KOPT-K1 (cell line): ENCODE measurements at regions not wholly inside any gene's neighbourhood (a gene's known extent, or its start where the extent isn't known, plus 50 kb on each side); places are given as distances from the start of the nearest gene placed in this dataset.

Experiments
- H3K27ac ChIP-seq: fragments of 200-600 bp; sonication (generic); 2 replicates; pipeline ENCODE4 v1.5.1; 2016; ENCODE audit warnings: antibody characterized with exemption, mild to moderate bottlenecking, low read depth, low read length; ENCODE audit not compliant: poor library complexity, severe bottlenecking
- H3K36me3 ChIP-seq: fragments of 200-600 bp; sonication (generic); 2 replicates; pipeline ENCODE4 v1.5.1; 2017; ENCODE audit warnings: antibody characterized with exemption, mild to moderate bottlenecking, low read length, moderate library complexity; ENCODE audit not compliant: insufficient read depth
- H3K9me3 ChIP-seq: fragments of 200-600 bp; sonication (generic); 2 replicates; pipeline ENCODE4 v1.5.1; 2017; ENCODE audit warnings: antibody characterized with exemption, low read length, mild to moderate bottlenecking; ENCODE audit not compliant: insufficient read depth, poor library complexity, severe bottlenecking

- Histone ChIP-seq H3K36me3 (no peaks in the 10 kb centered on the region), H3K27ac (peak overlapping the region; percentile 96), H3K9me3 (no peaks in the 10 kb centered on the region)
Measured at GRCh38 chrX:124226129-124226528, 106.3 kb upstream of the TEX13D start.

GRCh38 chrX:124228849-124229248 is 103.6 kb upstream of the TEX13D start:
- no peaks in the 10 kb centered on the region for H3K9me3 ChIP-seq
- no peak overlapping the region for H3K27ac ChIP-seq
- no peaks in the 10 kb centered on the region for H3K36me3 ChIP-seq

DNA sequence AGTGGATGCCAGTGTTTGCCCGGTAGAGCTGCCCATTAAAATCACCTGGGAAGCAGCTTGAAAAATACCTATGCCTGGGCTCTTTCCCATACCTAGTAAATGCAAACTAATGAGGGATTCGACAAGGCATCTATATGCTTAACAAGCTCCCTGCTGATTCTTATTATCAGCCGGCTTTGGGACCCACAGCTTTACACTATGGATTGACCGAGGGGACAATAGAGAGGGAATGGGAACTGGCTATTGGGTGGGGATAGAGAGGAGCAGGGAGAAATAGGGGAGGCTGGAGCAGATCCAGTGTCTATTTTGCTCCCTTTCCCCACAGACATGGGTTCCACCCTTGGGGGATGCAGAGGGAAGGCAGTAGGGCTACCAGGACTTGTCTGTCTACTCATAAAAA is 103.1 kb upstream of the TEX13D start:
- Histone ChIP-seq H3K36me3 (no peaks in the 10 kb centered on the region), H3K9me3 (no peaks in the 10 kb centered on the region), H3K27ac (no peak overlapping the region)

DNA sequence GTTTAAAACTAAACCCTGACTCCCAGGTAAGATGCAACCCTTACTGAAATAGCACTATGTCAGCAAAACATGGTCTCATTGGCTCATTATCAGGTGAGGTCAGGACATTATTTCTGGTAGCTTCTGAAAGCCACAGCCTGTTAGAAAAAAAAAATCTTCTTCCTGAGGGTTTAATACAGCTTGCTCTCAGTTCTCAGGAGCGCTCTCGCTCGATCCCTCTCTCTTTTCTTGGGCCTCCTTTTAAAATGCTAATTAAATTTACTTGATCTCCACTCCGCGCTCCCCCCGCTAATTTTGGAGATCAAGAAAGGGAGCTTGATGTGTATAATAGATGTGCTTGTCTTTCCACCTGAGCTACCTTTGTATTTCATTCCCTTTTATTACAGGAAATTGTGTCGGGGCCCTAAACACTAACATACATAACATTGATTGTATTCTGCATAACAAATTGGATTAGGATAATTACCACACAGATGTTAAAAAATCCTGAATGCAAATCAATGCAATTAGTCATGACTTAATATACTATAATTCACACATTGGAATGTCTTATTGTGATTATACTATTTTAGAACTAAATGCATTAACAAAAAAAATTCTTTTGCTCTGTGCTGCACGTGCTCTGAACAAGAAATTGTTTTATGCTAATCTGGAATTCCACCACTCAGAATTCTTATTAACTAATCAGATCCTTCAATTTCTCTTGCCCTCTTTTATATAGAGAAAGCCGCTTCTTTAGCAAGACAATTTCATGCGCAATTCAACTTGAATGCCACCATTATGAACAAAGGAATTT is 101.6 kb upstream of the TEX13D start:
- H3K27ac ChIP-seq, result no peak overlapping the region
- no peaks in the 10 kb centered on the region for H3K9me3 ChIP-seq
- no peaks in the 10 kb centered on the region for H3K36me3 ChIP-seq

DNA sequence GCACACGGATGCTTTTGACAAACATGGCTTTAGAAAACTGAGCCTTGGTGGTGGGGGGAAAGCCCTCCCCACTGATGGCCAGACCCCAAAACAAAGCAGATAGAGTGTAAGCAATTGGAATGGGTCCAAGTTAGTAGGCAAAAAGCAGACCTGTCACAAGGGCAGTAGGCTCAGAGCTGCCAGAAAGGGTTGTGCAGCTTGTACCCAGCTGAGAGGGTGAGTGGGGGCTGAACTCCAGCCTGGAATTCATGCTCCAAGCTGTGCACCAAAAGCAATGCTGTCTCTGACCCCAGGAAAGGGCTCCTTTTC is 101.1 kb upstream of the TEX13D start:
- Histone ChIP-seq H3K9me3 (no peaks in the 10 kb centered on the region), H3K36me3 (no peaks in the 10 kb centered on the region), H3K27ac (no peak overlapping the region)

DNA sequence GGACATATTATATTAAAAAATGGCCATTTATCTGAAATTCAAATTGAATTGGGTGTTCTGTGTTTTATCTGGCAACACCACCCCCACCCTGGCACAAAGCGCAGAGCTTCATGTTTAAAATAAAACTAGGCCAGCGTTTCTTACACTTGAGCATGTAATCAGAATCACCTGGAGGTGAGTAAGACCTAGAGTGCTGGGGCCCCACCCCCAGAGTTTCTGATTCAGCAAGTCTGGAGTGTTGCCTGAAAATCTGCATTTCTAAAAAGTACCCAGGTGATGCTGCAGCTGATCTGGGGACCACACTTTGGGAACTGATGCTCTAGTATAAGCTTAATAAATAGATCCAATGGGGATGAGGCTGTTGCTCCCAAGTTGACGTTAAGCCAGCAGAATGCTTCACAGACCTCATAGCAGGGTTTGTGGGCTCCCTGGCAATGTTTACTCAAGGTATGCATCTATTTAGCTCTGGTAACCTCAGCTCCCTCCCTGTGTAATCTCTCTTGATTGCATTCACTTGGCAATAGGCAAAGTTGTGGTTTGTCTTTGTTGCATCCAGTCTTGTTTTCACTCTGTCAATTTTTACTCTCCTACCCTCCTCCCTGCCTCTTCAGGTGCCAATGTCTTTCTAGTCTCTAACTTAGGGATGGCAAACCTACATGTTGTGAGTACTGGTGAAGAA is 99.8 kb upstream of the TEX13D start:
- no peaks in the 10 kb centered on the region for H3K9me3 ChIP-seq
- no peaks in the 10 kb centered on the region for H3K36me3 ChIP-seq
- peak overlapping the region; percentile 9 for H3K27ac ChIP-seq

DNA sequence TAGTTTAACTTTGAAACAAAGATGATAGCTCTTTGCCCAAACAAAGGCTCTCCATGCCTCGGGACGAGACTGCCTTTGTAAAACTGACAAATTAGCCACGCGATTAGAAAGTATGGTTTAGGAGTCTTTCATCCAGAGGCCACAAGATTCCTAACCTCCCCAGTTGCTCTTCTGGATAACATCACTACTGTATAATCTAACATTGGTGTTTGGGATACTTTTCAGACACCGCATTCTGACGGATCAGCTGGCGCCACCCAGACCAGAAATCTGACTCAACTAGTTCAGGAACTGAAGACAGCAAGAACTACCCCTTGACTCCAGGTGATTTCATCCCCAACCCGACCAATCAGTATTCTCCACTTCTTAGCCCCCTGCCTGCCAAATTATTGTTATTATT is 98.1 kb upstream of the TEX13D start:
- Histone ChIP-seq H3K9me3 (no peaks in the 10 kb centered on the region), H3K36me3 (no peaks in the 10 kb centered on the region), H3K27ac (no peak overlapping the region)

DNA sequence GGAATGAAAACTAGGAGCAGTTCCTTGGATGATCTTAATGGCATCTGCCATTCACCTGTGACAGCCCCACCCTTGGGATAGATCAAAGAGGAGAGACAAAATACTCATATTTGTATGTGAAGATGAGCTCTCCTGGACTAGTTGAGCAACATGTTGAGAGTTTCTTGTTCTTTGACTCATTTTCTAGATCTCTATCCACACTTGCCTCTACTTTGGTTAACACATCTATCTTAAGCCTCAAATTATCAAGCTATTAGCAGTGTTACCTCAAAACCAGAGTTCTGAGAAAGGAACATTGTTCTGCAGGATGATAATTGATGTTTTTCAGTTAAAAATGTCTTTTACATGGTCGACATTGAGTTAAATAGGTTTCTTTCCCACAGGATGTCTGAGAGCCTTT is 94.2 kb upstream of the TEX13D start:
- Histone ChIP-seq H3K9me3 (no peaks in the 10 kb centered on the region), H3K36me3 (no peaks in the 10 kb centered on the region), H3K27ac (no peak overlapping the region)

- Histone ChIP-seq H3K9me3 (no peaks in the 10 kb centered on the region), H3K36me3 (no peaks in the 10 kb centered on the region), H3K27ac (no peak overlapping the region)
Measured at GRCh38 chrX:124239324-124239723, 93.1 kb upstream of the TEX13D start.

DNA sequence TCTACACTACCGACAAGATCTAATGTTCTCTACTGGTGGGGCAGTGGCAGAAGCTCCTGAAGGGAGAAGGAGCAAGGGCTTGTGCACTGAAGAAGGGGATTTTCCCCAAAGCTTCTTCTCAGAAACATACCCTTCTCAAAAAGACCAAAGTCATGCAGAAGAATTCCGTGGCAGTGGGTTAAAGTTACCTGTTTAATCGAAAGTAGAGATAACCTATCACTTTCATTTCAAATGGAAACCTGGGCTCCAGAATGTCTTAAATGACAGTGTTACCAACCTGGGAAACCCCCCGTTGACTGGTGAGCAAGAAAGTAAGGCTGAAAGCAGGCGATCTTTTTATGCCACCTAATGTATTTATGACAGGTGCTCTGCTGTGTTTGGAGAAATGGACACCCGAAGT is 92.5 kb upstream of the TEX13D start:
- Histone ChIP-seq H3K27ac (no peak overlapping the region), H3K9me3 (no peaks in the 10 kb centered on the region), H3K36me3 (no peaks in the 10 kb centered on the region)

- Histone ChIP-seq H3K9me3 (no peaks in the 10 kb centered on the region), H3K27ac (no peak overlapping the region), H3K36me3 (no peaks in the 10 kb centered on the region)
Measured at GRCh38 chrX:124240422-124240821, 92.0 kb upstream of the TEX13D start.

DNA sequence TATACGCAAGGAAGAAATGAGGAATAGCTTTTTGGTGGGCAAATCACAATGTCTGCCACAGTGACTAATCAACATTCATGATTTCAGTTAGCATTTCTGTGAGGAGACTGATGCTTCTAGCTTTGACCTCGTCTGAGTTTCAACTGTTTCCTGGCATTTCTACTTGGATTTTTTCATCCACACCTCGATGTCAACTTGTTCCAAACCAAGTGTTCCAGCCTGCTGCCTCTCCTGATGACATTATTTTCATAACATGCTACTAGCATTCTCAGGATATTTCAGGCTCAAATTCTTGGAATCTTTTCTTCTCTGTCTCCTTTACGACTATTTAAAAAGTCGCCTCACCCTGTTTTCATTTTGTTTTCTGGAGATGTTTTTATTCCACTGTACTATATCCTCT is 90.3 kb upstream of the TEX13D start:
- no peaks in the 10 kb centered on the region for H3K36me3 ChIP-seq
- H3K27ac ChIP-seq, result no peak overlapping the region
- H3K9me3 ChIP-seq, result no peaks in the 10 kb centered on the region

DNA sequence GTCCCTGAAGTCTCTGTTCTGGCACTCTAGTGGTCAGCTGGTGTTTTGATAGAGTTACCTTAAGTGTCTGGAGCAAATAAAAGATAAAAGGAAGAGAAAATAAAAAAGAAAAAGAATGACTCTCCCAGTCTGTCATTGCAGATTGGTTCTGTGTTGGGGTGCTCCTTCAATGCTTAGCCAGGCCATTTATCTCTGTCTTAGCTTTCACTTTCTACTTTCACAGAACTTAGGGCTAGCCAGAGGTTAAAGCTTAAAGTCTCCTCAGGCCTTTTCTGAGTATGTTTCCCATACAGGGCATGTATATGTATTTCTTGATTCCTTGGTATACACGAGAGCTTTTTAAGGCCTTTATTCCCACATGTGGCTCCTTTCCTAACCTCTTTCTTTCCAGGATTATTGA is 83.1 kb upstream of the TEX13D start:
- peak overlapping the region; percentile 38 for H3K27ac ChIP-seq
- peaks cover 15% of the 10 kb centered on the region for H3K9me3 ChIP-seq
- H3K36me3 ChIP-seq, result no peaks in the 10 kb centered on the region

DNA sequence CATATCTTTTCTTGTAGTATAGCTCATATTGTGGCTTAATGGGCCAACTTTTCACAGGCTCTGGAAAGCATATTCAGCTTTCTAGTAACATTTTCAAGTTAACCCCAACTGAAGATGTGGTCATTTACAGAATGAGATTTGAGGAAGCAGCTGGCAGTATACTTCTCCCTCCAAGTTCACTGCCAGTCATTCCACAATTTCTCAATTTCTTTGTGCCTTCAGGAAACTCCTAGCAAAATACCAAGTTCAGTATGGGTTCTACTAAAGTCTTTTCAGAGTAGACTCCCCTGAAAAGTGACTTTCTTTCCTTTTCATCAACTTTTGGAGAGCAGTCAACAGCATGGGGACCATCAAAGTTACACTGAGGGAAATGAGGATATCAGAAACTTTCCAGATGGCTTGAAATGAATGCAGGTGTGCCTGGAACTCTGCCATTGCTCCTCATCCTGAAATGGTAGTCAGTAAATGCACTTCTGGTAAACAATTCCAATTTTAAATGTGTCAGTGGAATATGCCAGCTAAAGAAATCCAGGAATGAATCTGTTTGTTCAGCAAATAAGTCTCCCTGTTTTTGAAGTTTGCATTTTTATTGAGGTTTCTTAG is 81.5 kb upstream of the TEX13D start:
- Histone ChIP-seq H3K9me3 (peaks cover 15% of the 10 kb centered on the region), H3K27ac (no peak overlapping the region), H3K36me3 (no peaks in the 10 kb centered on the region)

GRCh38 chrX:124254611-124255010 is 77.8 kb upstream of the TEX13D start:
- Histone ChIP-seq H3K36me3 (no peaks in the 10 kb centered on the region), H3K27ac (no peak overlapping the region), H3K9me3 (no peaks in the 10 kb centered on the region)

GRCh38 chrX:124256216-124256615 is 76.2 kb upstream of the TEX13D start:
- H3K36me3 ChIP-seq, result no peaks in the 10 kb centered on the region
- no peaks in the 10 kb centered on the region for H3K9me3 ChIP-seq
- no peak overlapping the region for H3K27ac ChIP-seq
